SK-N-SH treated with all-trans-retinoic acid at 6 μM for 48 hours (cell line): ENCODE measurements at regions not wholly inside any gene's neighbourhood (a gene's known extent, or its start where the extent isn't known, plus 50 kb on each side); places are given as distances from the start of the nearest gene placed in this dataset.

Source experiments
- ATAC-seq: fragments of 200-7000 bp; cut with Tn5 transposase; 3 replicates; pipeline ENCODE4 v1.9.1; 2020; ENCODE audit warnings: mild to moderate bottlenecking, moderate library complexity
- ARNTL ChIP-seq: fragments of 450-650 bp; formaldehyde crosslinking; IDR thresholded peaks from 2 replicates; pipeline ENCODE4 v1.5.0; 2020; ENCODE audit warnings: low read depth, mild to moderate bottlenecking, moderate library complexity, borderline replicate concordance
- BACH2 ChIP-seq: fragments of 250-450 bp; sonication (Bioruptor Pico); IDR thresholded peaks from 2 replicates; pipeline ENCODE4 v1.9.0; 2021; ENCODE audit warnings: mild to moderate bottlenecking, borderline replicate concordance
- CREB5 ChIP-seq: fragments of 250-450 bp; sonication (Bioruptor Pico); IDR thresholded peaks from 2 replicates; pipeline ENCODE4 v1.5.1; 2020; ENCODE audit warnings: low read depth, mild to moderate bottlenecking, moderate library complexity
- CSDC2 ChIP-seq: fragments of 250-450 bp; sonication (Bioruptor Pico); IDR thresholded peaks from 2 replicates; pipeline ENCODE4 v1.5.0; 2020; ENCODE audit warnings: mild to moderate bottlenecking, moderate library complexity
- CSRNP3 ChIP-seq: fragments of 250-450 bp; sonication (Bioruptor Pico); IDR thresholded peaks from 2 replicates; pipeline ENCODE4 v1.5.1; 2021; ENCODE audit warnings: mild to moderate bottlenecking, moderate library complexity
- ESRRG ChIP-seq: fragments of 250-450 bp; sonication (Bioruptor Pico); IDR thresholded peaks from 2 replicates; pipeline ENCODE4 v1.6.1; 2021; ENCODE audit warnings: mild to moderate bottlenecking
- GLIS3 ChIP-seq: fragments of 250-450 bp; sonication (Bioruptor Pico); IDR thresholded peaks from 2 replicates; pipeline ENCODE4 v1.5.0; 2020; ENCODE audit warnings: mild to moderate bottlenecking, moderate library complexity
- ISL1 ChIP-seq: fragments of 250-450 bp; sonication (Bioruptor Pico); IDR thresholded peaks from 2 replicates; pipeline ENCODE4 v2.1.2; 2022; ENCODE audit warnings: mild to moderate bottlenecking, moderate library complexity
- OSR1 ChIP-seq: fragments of 250-450 bp; sonication (Bioruptor Pico); IDR thresholded peaks from 2 replicates; pipeline ENCODE4 v1.8.0; 2022; ENCODE audit warnings: moderate library complexity, mild to moderate bottlenecking, inconsistent platforms
- PATZ1 ChIP-seq: fragments of 250-450 bp; sonication (Bioruptor Pico); IDR thresholded peaks from 2 replicates; pipeline ENCODE4 v1.8.0; 2020; ENCODE audit warnings: mild to moderate bottlenecking, moderate library complexity, borderline replicate concordance
- POU6F1 ChIP-seq: fragments of 250-450 bp; sonication (Bioruptor Pico); IDR thresholded peaks from 2 replicates; pipeline ENCODE4 v1.8.0; 2021; ENCODE audit warnings: low read depth, mild to moderate bottlenecking, moderate library complexity, borderline replicate concordance
- PPARA ChIP-seq: fragments of 250-450 bp; sonication (Bioruptor Pico); IDR thresholded peaks from 2 replicates; pipeline ENCODE4 v1.5.0; 2020; ENCODE audit warnings: mild to moderate bottlenecking, borderline replicate concordance
- RARB ChIP-seq: fragments of 250-450 bp; sonication (Bioruptor Pico); IDR thresholded peaks from 2 replicates; pipeline ENCODE4 v1.8.0; 2021; ENCODE audit warnings: mild to moderate bottlenecking, moderate library complexity
- SNAI2 ChIP-seq: fragments of 250-450 bp; sonication (Bioruptor Pico); IDR thresholded peaks from 2 replicates; pipeline ENCODE4 v1.5.0; 2020; ENCODE audit warnings: mild to moderate bottlenecking, moderate library complexity
- TCF4 ChIP-seq: fragments of 250-450 bp; sonication (Bioruptor Pico); IDR thresholded peaks from 2 replicates; pipeline ENCODE4 v1.8.0; 2021; ENCODE audit warnings: mild to moderate bottlenecking, moderate library complexity, borderline replicate concordance
- TOX ChIP-seq: fragments of 250-450 bp; sonication (Bioruptor Pico); IDR thresholded peaks from 2 replicates; pipeline ENCODE4 v1.8.0; 2021; ENCODE audit warnings: mild to moderate bottlenecking, moderate library complexity, borderline replicate concordance
- TSHZ2 ChIP-seq: fragments of 250-450 bp; sonication (Bioruptor Pico); IDR thresholded peaks from 2 replicates; pipeline ENCODE4 v1.5.0; 2020; ENCODE audit warnings: mild to moderate bottlenecking, moderate library complexity
- ZC3H10 ChIP-seq: fragments of 250-450 bp; sonication (Bioruptor Pico); IDR thresholded peaks from 2 replicates; pipeline ENCODE4 v1.5.1; 2021; ENCODE audit warnings: mild to moderate bottlenecking, moderate library complexity
- ZFP3 ChIP-seq: fragments of 250-450 bp; sonication (Bioruptor Pico); IDR thresholded peaks from 2 replicates; pipeline ENCODE4 v1.5.0; 2020; ENCODE audit warnings: mild to moderate bottlenecking, moderate library complexity
- ZFP30 ChIP-seq: fragments of 450-650 bp; formaldehyde crosslinking; IDR thresholded peaks from 2 replicates; pipeline ENCODE4 v1.5.0; 2022; ENCODE audit warnings: mild to moderate bottlenecking, moderate library complexity
- ZNF565 ChIP-seq: fragments of 450-650 bp; formaldehyde crosslinking; conservative IDR thresholded peaks from 2 replicates; pipeline ENCODE4 v1.5.0; 2020; ENCODE audit warnings: low read depth, mild to moderate bottlenecking, moderate library complexity
- ZNF70 ChIP-seq: fragments of 450-650 bp; formaldehyde crosslinking; IDR thresholded peaks from 2 replicates; pipeline ENCODE4 v1.5.0; 2020; ENCODE audit warnings: mild to moderate bottlenecking, moderate library complexity
- ZNF8 ChIP-seq: fragments of 450-650 bp; formaldehyde crosslinking; IDR thresholded peaks from 2 replicates; pipeline ENCODE4 v1.5.0; 2020; ENCODE audit warnings: mild to moderate bottlenecking, moderate library complexity

- no peak for ATAC-seq
- TF ChIP-seq RARB: no peak
- TF ChIP-seq, all 23 proteins: peak for 0
These were observed 600.5 kb downstream of the NPHP4 start for GRCh38 chr1:5391725-5392124.

GRCh38 chr1:5390504-5390903 is 601.7 kb downstream of the NPHP4 start:
- ATAC-seq: no peak
- TF ChIP-seq CSRNP3 (no peak), GLIS3 (CRISPR knock-in tag) (no peak), PATZ1 (CRISPR knock-in tag) (no peak), SNAI2 (CRISPR knock-in tag) (no peak), ZFP30 (CRISPR knock-in tag) (no peak), ZNF565 (CRISPR knock-in tag) (no peak), ESRRG (no peak), CSDC2 (CRISPR knock-in tag) (no peak), TCF4 (CRISPR knock-in tag) (no peak), RARB (no peak), POU6F1 (CRISPR knock-in tag) (no peak), TSHZ2 (CRISPR knock-in tag) (no peak), ZC3H10 (CRISPR knock-in tag) (no peak), PPARA (CRISPR knock-in tag) (no peak), CREB5 (CRISPR knock-in tag) (no peak), ZNF8 (CRISPR knock-in tag) (no peak), ARNTL (CRISPR knock-in tag) (no peak), ISL1 (CRISPR knock-in tag) (no peak)

GRCh38 chr1:5389101-5389885 is 602.9 kb downstream of the NPHP4 start:
- no peak for ATAC-seq
- TF ChIP-seq ZNF8 (CRISPR knock-in tag): no peak
- no peak for TF ChIP-seq BACH2 (CRISPR knock-in tag)
- TF ChIP-seq CSDC2 (CRISPR knock-in tag): no peak
- TF ChIP-seq TSHZ2 (CRISPR knock-in tag): no peak
- no peak for TF ChIP-seq ARNTL (CRISPR knock-in tag)
- no peak for TF ChIP-seq ZFP3 (CRISPR knock-in tag)
- TF ChIP-seq ESRRG: no peak
- no peak for TF ChIP-seq ISL1 (CRISPR knock-in tag)
- TF ChIP-seq RARB: no peak
- TF ChIP-seq CREB5 (CRISPR knock-in tag): no peak
- no peak for TF ChIP-seq TOX (CRISPR knock-in tag)
- no peak for TF ChIP-seq PPARA (CRISPR knock-in tag)
- no peak for TF ChIP-seq OSR1 (CRISPR knock-in tag)
- no peak for TF ChIP-seq ZC3H10 (CRISPR knock-in tag)
- TF ChIP-seq ZNF70 (CRISPR knock-in tag): no peak
- TF ChIP-seq SNAI2 (CRISPR knock-in tag): no peak
- no peak for TF ChIP-seq ZNF565 (CRISPR knock-in tag)
- TF ChIP-seq TCF4 (CRISPR knock-in tag): no peak
